GM19351 (cell line): ENCODE measurements at regions not wholly inside any gene's neighbourhood (a gene's known extent, or its start where the extent isn't known, plus 50 kb on each side); places are given as distances from the start of the nearest gene placed in this dataset.
"Not testable (repeated sequence)": the region's sequence is repeated elsewhere in the genome, so short reads cannot be mapped to it uniquely, and the experiment has no call there.

Source experiments
- ATAC-seq: cut with Tn5 transposase; IDR thresholded peaks from one replicate; pipeline ENCODE4 v1.9.1; 2021; ENCODE audit warnings: mild to moderate bottlenecking, moderate library complexity; ENCODE audit not compliant: unreplicated experiment

GRCh38 chr4:171538601-171539100 lies 274.6 kb upstream of the GALNTL6 start:
- no peak for ATAC-seq

- no peak for ATAC-seq
These were observed 278.8 kb upstream of the GALNTL6 start for GRCh38 chr4:171534391-171534790.

- ATAC-seq = no peak
These were observed 280.2 kb upstream of the GALNTL6 start for GRCh38 chr4:171532968-171533367.

GRCh38 chr4:171524903-171525302 lies 288.3 kb upstream of the GALNTL6 start:
- ATAC-seq = no peak

GRCh38 chr4:171521726-171522125 lies 291.5 kb upstream of the GALNTL6 start:
- no peak for ATAC-seq

GRCh38 chr4:171519457-171519856 lies 293.7 kb upstream of the GALNTL6 start:
- no peak for ATAC-seq

GRCh38 chr4:171517883-171518282 lies 295.3 kb upstream of the GALNTL6 start:
- ATAC-seq = no peak

- ATAC-seq = no peak
These were observed 296.5 kb upstream of the GALNTL6 start for GRCh38 chr4:171516694-171517093.

- no peak for ATAC-seq
These were observed 328.5 kb upstream of the GALNTL6 start for GRCh38 chr4:171484681-171485080.

- no peak for ATAC-seq
These were observed 335.0 kb upstream of the GALNTL6 start for GRCh38 chr4:171478181-171478580.

GRCh38 chr4:171475111-171475510 lies 338.1 kb upstream of the GALNTL6 start:
- ATAC-seq = not testable (repeated sequence)

- peak; percentile 53 for ATAC-seq
These were observed 340.0 kb upstream of the GALNTL6 start for GRCh38 chr4:171473155-171473554.

- no peak for ATAC-seq
These were observed 341.0 kb upstream of the GALNTL6 start for GRCh38 chr4:171472230-171472629.

- no peak for ATAC-seq
These were observed 348.7 kb upstream of the GALNTL6 start for GRCh38 chr4:171464499-171464898.

- ATAC-seq = no peak
These were observed 352.0 kb upstream of the GALNTL6 start for GRCh38 chr4:171461191-171461590.

GRCh38 chr4:171448919-171449481 lies 364.2 kb upstream of the GALNTL6 start:
- ATAC-seq = no peak

- ATAC-seq = no peak
These were observed 364.8 kb upstream of the GALNTL6 start for GRCh38 chr4:171448358-171448757.

- no peak for ATAC-seq
These were observed 371.8 kb upstream of the GALNTL6 start for GRCh38 chr4:171441300-171441941.

- ATAC-seq = no peak
These were observed 379.5 kb upstream of the GALNTL6 start for GRCh38 chr4:171433674-171434073.

- ATAC-seq = no peak
These were observed 380.7 kb upstream of the GALNTL6 start for GRCh38 chr4:171432536-171432935.

GRCh38 chr4:171430495-171430894 lies 382.7 kb upstream of the GALNTL6 start:
- ATAC-seq = peak; percentile 65

- no peak for ATAC-seq
These were observed 416.0 kb upstream of the GALNTL6 start for GRCh38 chr4:171397175-171397574.

- ATAC-seq = no peak
These were observed 422.6 kb upstream of the GALNTL6 start for GRCh38 chr4:171390626-171391025.
